T-helper 1 cell treated with Interleukin-12 subunit alpha and Interleukin-12 subunit beta and Interleukin-4 antibody, amounts not matched to agents 30 μg/mL and 1 μg/mL, for 36 hours (primary cell): ENCODE measurements at regions not wholly inside any gene's neighbourhood (a gene's known extent, or its start where the extent isn't known, plus 50 kb on each side); places are given as distances from the start of the nearest gene placed in this dataset.

Experiments used
- H3K27ac Mint-ChIP-seq: one replicate; pipeline ENCODE4 v1.8.0; 2021; ENCODE audit warnings: mild to moderate bottlenecking, mixed read lengths
- H3K27me3 Mint-ChIP-seq: one replicate; pipeline ENCODE4 v1.8.0; 2021; ENCODE audit warnings: low read depth, mixed read lengths
- H3K36me3 Mint-ChIP-seq: one replicate; pipeline ENCODE4 v1.8.0; 2021; ENCODE audit warnings: low read depth, mixed read lengths
- H3K4me1 Mint-ChIP-seq: one replicate; pipeline ENCODE4 v1.8.0; 2021; ENCODE audit warnings: low read depth, mixed read lengths
- H3K4me3 Mint-ChIP-seq: one replicate; pipeline ENCODE4 v1.8.0; 2021; ENCODE audit warnings: mild to moderate bottlenecking, moderate library complexity, mixed read lengths
- H3K9me3 Mint-ChIP-seq: one replicate; pipeline ENCODE4 v1.8.0; 2021; ENCODE audit warnings: mixed read lengths

DNA sequence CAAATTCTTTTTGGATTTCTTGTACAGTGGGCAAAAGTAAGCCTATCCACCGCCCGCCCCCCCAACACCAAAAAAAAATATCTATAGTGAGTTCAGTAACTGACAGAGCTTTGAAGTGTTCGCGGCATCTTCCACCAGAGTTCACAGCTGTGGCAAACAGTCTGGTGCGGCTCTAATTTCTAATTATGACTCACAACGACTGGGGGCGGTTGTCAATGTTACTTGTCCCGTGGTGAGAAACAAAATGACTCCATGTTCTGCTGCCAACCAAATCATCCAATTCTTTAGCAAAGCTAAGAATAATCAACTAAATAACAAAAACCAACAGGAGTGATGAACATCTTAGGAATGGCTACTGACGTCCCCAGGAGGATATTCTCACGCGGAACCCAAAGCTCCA is 392.5 kb upstream of the SALL3 start:
- Mint-ChIP-seq H3K27ac (no peak overlapping the region), H3K36me3 (no peaks in the 10 kb centered on the region), H3K9me3 (no peaks in the 10 kb centered on the region), H3K4me3 (no peak overlapping the region), H3K27me3 (no peaks in the 10 kb centered on the region), H3K4me1 (no peaks in the 10 kb centered on the region)

DNA sequence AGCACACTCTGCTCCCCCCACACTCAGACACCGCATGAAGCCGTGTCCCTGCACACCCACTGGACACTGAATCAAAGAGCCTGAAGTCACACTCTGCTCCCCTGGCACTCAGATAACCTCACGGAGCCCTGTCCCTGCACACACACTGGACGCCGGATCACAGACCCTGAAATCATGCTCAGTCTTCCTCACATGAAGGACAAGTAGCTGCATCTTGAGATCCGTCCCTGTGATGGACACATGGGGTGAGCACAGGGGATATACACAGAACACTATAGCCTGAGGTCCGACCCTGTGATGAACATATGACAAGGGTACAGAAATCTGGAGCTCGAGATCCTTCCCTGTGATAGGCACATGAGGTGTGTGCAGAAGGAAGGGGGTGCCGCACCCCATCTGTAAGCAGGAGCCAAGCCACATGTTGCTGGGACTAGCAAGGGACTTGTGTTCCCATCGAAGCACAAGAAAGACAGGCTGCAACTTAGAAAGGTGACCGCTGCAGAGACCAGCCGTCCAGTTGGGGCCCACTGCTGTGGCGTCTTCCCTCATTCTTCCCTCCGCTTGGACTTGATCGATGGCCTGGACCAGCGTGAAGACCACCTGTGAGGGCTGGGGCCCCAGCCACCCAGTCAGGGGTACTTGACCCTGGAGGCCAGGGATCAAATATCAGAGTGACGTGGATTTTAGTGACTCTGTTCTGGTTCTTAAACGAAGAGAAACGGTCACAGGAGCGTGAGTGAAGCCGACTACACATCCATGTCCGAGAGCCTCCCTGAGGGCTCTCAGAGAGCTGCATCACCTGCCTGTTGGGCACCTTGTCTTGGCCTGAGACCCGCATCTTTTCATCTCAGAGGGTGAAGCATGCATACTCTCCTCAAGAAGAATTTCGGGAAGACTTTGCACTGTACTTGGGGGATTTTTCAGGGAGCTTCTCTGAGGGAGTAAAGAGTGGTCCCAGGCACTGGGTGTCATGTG is 391.7 kb upstream of the SALL3 start:
- H3K9me3 Mint-ChIP-seq, result no peaks in the 10 kb centered on the region
- H3K36me3 Mint-ChIP-seq, result no peaks in the 10 kb centered on the region
- H3K27ac Mint-ChIP-seq, result no peak overlapping the region
- H3K4me1 Mint-ChIP-seq, result no peaks in the 10 kb centered on the region
- no peaks in the 10 kb centered on the region for H3K27me3 Mint-ChIP-seq
- H3K4me3 Mint-ChIP-seq, result no peak overlapping the region

DNA sequence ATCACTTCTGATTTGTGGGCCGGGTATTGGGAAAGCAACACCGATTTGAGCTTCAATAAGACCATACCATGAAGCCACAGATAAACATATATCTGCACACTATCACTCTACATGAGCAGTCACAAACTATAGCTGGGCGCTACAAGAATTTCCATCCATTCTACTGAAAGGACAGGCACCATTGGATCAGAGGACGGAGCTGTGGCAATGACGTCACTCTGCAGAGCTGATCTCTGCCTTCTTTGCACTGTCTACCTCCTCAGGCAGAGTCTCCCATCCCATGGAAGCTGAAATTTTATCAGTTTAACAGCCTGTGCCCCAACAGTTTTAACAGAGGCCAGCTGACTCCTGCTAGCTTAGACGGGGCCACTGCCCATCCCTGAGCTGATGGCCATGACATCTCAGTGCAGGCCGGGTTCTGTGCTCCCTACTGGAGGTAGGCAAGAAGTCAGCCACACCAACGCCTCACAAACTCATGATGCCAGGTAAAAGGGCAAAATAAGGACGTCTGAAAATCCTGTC is 389.6 kb upstream of the SALL3 start:
- no peaks in the 10 kb centered on the region for H3K27me3 Mint-ChIP-seq
- H3K4me3 Mint-ChIP-seq, result no peak overlapping the region
- H3K9me3 Mint-ChIP-seq, result no peaks in the 10 kb centered on the region
- H3K4me1 Mint-ChIP-seq, result no peaks in the 10 kb centered on the region
- H3K36me3 Mint-ChIP-seq, result no peaks in the 10 kb centered on the region
- H3K27ac Mint-ChIP-seq, result no peak overlapping the region

DNA sequence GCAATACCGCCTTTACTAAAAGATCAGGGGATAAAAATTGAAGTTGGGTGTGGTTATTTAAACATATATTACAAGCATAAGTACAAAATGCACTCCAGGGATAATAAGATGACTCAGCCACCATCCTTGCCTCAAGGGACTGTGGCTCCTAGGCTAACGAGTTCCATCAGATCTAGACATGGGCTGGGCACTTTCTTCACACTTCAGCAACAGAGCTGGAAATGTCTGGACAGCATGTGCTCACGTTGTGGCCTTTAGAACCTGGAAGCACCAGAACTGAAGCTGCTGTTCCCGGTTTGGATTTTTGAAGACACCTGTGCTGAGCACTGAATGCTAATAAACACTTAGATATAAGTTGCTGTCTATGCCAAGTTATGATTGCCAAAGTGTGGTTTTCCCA is 384.2 kb upstream of the SALL3 start:
- H3K36me3 Mint-ChIP-seq, result no peaks in the 10 kb centered on the region
- H3K4me1 Mint-ChIP-seq, result no peaks in the 10 kb centered on the region
- H3K27ac Mint-ChIP-seq, result no peak overlapping the region
- no peaks in the 10 kb centered on the region for H3K9me3 Mint-ChIP-seq
- no peak overlapping the region for H3K4me3 Mint-ChIP-seq
- no peaks in the 10 kb centered on the region for H3K27me3 Mint-ChIP-seq

DNA sequence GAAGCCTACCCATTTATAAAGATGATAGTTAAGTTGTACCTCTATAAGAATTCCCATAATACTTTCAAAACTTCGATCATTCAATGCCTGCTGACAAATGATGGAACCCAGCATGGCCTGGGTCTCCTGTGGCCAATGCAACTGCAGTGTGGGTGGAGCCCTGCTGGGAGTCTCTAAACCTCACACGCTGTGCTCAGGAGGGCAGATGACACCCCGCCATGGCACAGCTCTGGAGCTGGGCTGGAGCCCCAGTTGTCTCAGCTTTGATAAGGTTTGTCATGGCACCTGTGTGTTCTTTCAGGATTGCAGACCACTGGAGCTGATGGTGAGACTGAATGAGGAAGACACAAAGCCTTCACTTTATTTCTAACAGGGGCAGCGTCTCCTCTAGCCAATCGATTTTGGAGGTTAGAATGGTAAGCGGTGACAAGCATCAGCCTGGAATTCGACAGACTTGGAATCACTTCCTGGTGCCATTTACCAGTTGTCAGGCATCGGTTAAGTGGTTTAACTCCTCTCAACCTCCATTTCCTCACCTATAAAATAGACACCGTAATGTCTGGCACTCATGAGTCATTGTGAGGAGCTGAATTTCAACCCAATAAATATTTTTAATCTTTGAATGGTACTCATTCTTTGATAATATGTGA is 383.6 kb upstream of the SALL3 start:
- Mint-ChIP-seq H3K4me1 (no peaks in the 10 kb centered on the region), H3K27me3 (no peaks in the 10 kb centered on the region), H3K4me3 (no peak overlapping the region), H3K36me3 (no peaks in the 10 kb centered on the region), H3K9me3 (no peaks in the 10 kb centered on the region), H3K27ac (no peak overlapping the region)

DNA sequence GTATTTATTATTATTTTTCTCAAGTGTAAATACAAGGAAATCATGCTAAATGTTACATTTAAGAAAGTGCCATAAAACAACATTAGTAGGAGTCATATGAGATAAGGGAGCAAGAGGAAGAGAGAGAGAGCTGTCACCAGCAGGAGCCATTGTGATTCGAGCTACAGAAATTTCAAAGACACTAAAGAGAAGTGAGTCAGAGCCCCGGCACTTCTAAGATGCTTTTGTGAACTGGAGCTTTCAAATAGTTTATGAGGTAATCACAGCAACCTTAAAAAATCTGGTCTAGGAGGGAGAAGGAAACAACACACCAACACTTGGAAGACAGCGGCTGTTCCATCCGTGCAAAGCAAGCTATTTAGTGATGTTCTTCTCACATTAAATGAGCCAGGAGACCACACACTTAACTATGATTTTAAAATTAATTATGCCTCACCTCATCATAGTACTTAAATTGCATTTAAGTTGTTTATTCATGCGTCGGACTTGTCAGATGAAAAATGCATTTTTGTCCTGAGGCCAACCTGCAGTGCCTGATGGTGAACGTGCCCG is 382.7 kb upstream of the SALL3 start:
- no peaks in the 10 kb centered on the region for H3K27me3 Mint-ChIP-seq
- H3K4me1 Mint-ChIP-seq, result no peaks in the 10 kb centered on the region
- no peaks in the 10 kb centered on the region for H3K36me3 Mint-ChIP-seq
- no peaks in the 10 kb centered on the region for H3K9me3 Mint-ChIP-seq
- H3K27ac Mint-ChIP-seq, result no peak overlapping the region
- H3K4me3 Mint-ChIP-seq, result no peak overlapping the region

DNA sequence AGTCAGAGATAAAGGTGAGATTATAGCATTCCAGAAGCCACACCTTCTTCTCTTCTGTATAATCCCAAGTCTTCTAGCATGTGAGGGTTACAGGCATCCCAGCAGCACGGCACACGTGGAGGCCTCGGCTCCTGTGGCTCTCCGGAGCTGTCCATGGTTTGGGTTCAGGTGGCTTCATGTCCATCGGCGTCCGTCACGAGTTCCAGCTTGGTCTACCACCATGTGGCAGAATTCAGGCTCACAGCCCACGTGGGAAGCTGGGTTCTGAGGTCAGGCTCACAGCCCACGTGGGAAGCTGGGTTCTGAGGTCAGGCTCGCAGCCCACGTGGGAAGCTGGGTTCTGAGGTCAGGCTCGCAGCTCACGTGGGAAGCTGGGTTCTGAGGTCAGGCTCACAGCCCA is 378.3 kb upstream of the SALL3 start:
- H3K27me3 Mint-ChIP-seq, result no peaks in the 10 kb centered on the region
- H3K4me1 Mint-ChIP-seq, result no peaks in the 10 kb centered on the region
- H3K9me3 Mint-ChIP-seq, result peaks cover 7% of the 10 kb centered on the region
- no peak overlapping the region for H3K4me3 Mint-ChIP-seq
- H3K36me3 Mint-ChIP-seq, result no peaks in the 10 kb centered on the region
- H3K27ac Mint-ChIP-seq, result no peak overlapping the region

DNA sequence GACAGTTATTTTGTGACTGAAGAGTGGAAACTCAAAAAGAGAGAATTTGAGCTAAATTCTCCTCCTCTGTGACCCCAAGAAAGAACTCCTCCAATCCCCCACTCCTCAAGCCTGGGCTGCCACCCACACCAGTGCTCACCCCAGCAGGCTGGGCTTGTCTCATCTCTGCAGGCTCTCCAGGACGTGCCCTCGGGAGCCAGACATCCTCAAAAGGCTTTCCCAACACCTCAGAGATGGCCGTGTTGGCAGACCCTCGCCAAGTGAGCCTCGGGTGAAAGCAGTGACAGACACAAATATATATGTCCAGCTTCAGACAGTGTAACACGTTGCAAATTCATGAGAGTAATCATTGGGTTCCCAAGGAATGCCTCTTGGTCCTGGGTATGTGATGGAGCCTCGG is 377.7 kb upstream of the SALL3 start:
- Mint-ChIP-seq H3K4me3 (no peak overlapping the region), H3K27ac (no peak overlapping the region), H3K4me1 (no peaks in the 10 kb centered on the region), H3K9me3 (peaks cover 12% of the 10 kb centered on the region), H3K36me3 (no peaks in the 10 kb centered on the region), H3K27me3 (no peaks in the 10 kb centered on the region)

DNA sequence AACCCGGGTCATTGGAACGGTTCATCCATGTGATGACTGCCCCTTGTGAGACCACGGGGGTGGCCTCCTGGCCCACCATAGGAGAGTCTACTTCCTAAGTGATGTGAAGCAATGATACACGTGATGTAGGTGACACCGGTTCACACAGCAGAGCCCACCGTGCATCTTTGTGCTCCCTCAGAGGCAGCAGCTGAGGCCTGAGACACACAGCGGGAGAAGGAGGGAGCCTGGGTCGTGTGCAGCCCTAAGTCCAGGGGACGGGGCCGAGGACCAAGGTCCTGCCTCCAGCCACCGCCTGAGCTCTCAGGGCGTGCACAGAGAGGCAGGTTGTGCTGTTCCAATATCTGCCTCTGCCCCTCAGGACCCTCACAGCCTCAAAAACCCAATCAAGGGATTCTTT is 377.2 kb upstream of the SALL3 start:
- Mint-ChIP-seq H3K27ac (no peak overlapping the region), H3K4me3 (no peak overlapping the region), H3K9me3 (peaks cover 15% of the 10 kb centered on the region), H3K27me3 (no peaks in the 10 kb centered on the region), H3K4me1 (no peaks in the 10 kb centered on the region), H3K36me3 (no peaks in the 10 kb centered on the region)

DNA sequence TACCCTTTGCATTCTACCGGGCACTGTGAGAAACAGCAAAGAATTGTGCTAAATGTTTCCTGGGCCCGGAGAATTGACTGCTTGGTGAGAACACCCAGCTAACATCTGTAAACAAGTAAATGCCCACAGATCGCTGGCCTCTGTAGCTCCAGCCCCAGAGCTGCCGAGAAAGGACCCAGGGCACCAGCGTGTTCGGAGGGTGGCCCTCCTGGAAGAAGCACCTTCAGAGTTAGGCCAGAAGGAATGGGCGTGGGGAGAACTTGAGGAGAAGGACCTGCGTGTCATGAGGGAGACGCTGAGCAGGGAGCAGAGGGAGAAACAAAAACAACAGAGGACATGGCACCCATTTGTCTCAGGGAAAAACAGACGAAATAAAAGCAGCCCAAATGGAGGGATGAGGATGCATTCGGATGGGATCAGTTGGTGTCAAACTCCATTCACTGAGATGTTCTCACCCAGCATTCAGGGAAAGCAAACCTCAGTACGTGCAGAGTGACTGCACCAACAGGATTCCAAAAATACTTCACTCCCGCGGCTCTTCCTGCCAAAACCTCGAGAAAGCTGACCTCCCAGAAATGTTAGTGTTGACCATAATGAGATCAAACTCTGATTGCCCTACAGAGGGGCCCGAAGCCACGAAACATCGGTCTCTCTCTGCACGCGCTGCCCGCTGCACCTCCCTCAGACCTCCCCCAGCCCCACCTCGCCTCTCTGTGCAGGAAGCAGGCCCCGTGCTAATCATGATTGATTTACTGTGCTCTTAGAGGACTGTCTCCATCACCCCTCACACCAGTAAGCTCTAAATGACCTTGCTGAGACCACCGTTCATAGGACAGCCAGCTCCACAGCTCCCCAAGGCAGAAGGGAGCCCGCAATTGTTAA is 376.3 kb upstream of the SALL3 start:
- peaks cover 15% of the 10 kb centered on the region for H3K9me3 Mint-ChIP-seq
- H3K27ac Mint-ChIP-seq, result no peak overlapping the region
- H3K4me1 Mint-ChIP-seq, result no peaks in the 10 kb centered on the region
- H3K4me3 Mint-ChIP-seq, result no peak overlapping the region
- no peaks in the 10 kb centered on the region for H3K36me3 Mint-ChIP-seq
- H3K27me3 Mint-ChIP-seq, result no peaks in the 10 kb centered on the region

DNA sequence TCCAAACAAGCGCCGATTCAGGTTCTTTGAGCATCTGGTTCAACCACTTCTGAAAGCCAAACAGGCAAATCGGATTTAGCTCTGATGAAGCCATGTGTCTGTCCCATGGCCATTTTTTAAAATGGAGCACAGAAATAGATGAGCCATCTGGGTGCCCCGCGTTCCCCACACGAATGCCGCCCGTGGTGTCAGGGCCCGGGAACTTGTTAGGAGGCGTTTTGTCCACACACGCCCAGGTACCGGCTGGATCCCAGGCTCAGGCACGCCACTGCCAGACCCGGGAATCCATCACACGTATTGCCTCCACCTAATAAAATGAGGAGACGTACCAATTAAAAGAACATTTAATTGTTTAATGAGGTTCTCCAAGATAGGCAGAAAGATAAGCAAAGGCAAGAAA is 374.4 kb upstream of the SALL3 start:
- Mint-ChIP-seq H3K27me3 (no peaks in the 10 kb centered on the region), H3K27ac (no peak overlapping the region), H3K9me3 (peaks cover 15% of the 10 kb centered on the region), H3K4me3 (no peak overlapping the region), H3K36me3 (no peaks in the 10 kb centered on the region), H3K4me1 (no peaks in the 10 kb centered on the region)

DNA sequence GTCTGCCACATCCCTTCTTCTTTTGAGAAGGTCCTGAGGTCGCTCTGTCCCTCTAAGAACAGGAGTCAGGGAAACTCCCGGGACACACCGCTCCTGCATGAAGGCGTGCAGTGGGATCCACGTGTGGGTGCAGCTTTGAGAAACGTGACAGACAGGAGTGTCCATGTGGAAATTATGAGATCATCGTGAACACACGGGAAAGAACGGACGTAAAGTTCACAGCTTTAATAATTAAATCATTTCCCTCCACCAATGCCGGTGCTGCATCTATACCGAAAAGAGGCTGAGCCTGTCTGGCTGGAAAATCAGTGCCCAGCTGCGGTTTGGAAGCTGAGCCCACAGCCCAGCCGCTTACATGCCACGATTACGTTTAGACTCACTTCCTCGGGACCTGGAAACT is 372.4 kb upstream of the SALL3 start:
- H3K4me3 Mint-ChIP-seq, result no peak overlapping the region
- no peak overlapping the region for H3K27ac Mint-ChIP-seq
- H3K9me3 Mint-ChIP-seq, result peaks cover 15% of the 10 kb centered on the region
- H3K4me1 Mint-ChIP-seq, result no peaks in the 10 kb centered on the region
- no peaks in the 10 kb centered on the region for H3K27me3 Mint-ChIP-seq
- no peaks in the 10 kb centered on the region for H3K36me3 Mint-ChIP-seq

DNA sequence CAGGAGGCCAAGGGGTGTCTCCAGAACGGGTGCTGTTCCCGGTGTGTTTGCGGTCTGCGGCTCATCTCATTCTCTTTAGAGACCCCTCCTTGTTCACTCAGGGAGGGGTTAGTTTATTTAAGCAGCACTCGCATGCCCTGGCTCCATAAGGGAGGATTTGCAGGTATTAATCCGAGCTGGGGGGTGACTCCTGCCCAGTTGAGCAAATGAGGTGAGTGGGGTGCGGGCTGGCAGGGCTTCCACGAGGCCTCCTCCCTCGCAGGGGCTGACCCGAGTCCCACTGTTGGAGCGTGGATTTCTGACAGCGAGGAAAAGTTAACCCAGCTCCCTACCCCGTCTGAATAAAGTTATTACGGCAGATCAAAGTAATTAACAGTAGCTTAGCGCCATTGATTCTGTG is 371.8 kb upstream of the SALL3 start:
- Mint-ChIP-seq H3K27me3 (no peaks in the 10 kb centered on the region), H3K27ac (no peak overlapping the region), H3K4me1 (no peaks in the 10 kb centered on the region), H3K36me3 (no peaks in the 10 kb centered on the region), H3K4me3 (no peak overlapping the region), H3K9me3 (peaks cover 13% of the 10 kb centered on the region)

DNA sequence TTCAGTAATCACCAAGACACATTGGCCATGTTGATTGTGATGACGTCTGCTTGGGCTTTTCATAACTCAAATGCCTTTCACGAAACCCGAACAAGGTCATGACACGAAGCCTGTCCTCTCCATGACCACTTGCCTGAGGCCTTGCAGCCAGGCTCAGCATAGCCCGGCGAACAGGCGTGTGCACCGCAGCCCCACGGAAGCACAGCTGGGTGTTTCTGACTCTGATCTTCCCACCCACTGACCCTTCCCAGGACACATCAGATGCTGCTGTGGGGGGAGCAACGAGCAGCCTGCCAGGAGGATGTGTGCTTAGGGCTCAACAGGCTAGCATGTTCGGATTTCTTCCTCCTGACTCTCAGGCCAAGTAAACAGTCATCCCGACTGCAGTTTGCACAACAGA is 369.4 kb upstream of the SALL3 start:
- Mint-ChIP-seq H3K27me3 (no peaks in the 10 kb centered on the region), H3K36me3 (no peaks in the 10 kb centered on the region), H3K9me3 (peaks cover 16% of the 10 kb centered on the region), H3K27ac (no peak overlapping the region), H3K4me3 (no peak overlapping the region), H3K4me1 (no peaks in the 10 kb centered on the region)
